RWPE2 (cell line): ENCODE measurements at regions not wholly inside any gene's neighbourhood (a gene's known extent, or its start where the extent isn't known, plus 50 kb on each side); places are given as distances from the start of the nearest gene placed in this dataset.
A peak's percentile ranks its signal among the peaks of the same experiment; 100 is the strongest.

ENCODE experiments used
- ATAC-seq: fragments of 200-7000 bp; cut with Tn5 transposase; 3 replicates; pipeline ENCODE4 v1.9.1; 2021; ENCODE audit warnings: low read depth
- DNase-seq: peaks from one replicate; pipeline ENCODE4 v3.0.0-alpha.2; 2020; ENCODE audit warnings: low spot score
- H3K27ac ChIP-seq: fragments of 450-650 bp; 2 replicates; pipeline ENCODE4 v1.5.1; 2017; ENCODE audit warnings: mild to moderate bottlenecking; ENCODE audit not compliant: poor library complexity, severe bottlenecking
- H3K27me3 ChIP-seq: fragments of 250-450 bp; sonication (Bioruptor Pico); 2 replicates; pipeline ENCODE4 v1.5.1; 2021; ENCODE audit warnings: mild to moderate bottlenecking, moderate library complexity; ENCODE audit not compliant: insufficient read depth, poor library complexity, severe bottlenecking
- H3K36me3 ChIP-seq: fragments of 250-450 bp; sonication (Bioruptor Pico); 2 replicates; pipeline ENCODE4 v1.5.1; 2020; ENCODE audit warnings: low read depth, mild to moderate bottlenecking, moderate library complexity
- H3K4me1 ChIP-seq: fragments of 250-450 bp; sonication (Bioruptor Pico); 2 replicates; pipeline ENCODE4 v1.5.1; 2021; ENCODE audit warnings: mild to moderate bottlenecking, moderate library complexity; ENCODE audit not compliant: insufficient read depth, poor library complexity, severe bottlenecking
- H3K4me3 ChIP-seq: fragments of 250-450 bp; sonication (Bioruptor Pico); 2 replicates; pipeline ENCODE4 v1.5.1; 2021; ENCODE audit warnings: mild to moderate bottlenecking, moderate library complexity; ENCODE audit not compliant: severe bottlenecking
- H3K9me3 ChIP-seq: fragments of 250-450 bp; sonication (Bioruptor Pico); 2 replicates; pipeline ENCODE4 v1.5.1; 2021; ENCODE audit warnings: mild to moderate bottlenecking, moderate library complexity; ENCODE audit not compliant: severe bottlenecking
- TF ChIP-seq, protein P1 (sequence below): fragments of 450-650 bp; IDR thresholded peaks from one replicate; pipeline ENCODE4 v1.5.1; 2017; ENCODE audit warnings: mild to moderate bottlenecking, moderate library complexity; ENCODE audit not compliant: poor library complexity, severe bottlenecking

DNA sequence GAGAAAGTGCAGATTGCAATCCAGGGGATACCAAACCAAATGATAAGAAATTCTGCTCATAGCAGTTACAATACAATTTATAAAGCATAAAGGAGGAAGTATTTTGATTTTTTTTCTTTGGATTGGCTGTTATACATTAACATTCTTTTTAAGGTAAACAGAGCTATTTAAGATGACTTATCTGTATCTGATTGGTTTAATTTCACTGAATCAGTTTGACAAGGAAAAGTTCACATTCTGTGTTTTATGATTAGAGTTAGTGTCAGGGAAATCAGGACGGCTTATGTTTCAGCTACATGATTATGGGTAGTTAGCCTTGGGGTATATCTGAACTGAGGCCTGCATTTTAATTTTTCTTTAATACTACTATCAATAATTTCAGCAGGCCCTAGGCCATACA, 360.9 kb downstream of the ARL6IP6 start:
- Histone ChIP-seq H3K4me1 (peaks cover under 1% of the 10 kb centered on the region), H3K27ac (no peak overlapping the region), H3K36me3 (no peaks in the 10 kb centered on the region), H3K9me3 (no peaks in the 10 kb centered on the region), H3K4me3 (no peak overlapping the region), H3K27me3 (no peaks in the 10 kb centered on the region)
- no peak for ATAC-seq
- TF ChIP-seq, protein P1, sequence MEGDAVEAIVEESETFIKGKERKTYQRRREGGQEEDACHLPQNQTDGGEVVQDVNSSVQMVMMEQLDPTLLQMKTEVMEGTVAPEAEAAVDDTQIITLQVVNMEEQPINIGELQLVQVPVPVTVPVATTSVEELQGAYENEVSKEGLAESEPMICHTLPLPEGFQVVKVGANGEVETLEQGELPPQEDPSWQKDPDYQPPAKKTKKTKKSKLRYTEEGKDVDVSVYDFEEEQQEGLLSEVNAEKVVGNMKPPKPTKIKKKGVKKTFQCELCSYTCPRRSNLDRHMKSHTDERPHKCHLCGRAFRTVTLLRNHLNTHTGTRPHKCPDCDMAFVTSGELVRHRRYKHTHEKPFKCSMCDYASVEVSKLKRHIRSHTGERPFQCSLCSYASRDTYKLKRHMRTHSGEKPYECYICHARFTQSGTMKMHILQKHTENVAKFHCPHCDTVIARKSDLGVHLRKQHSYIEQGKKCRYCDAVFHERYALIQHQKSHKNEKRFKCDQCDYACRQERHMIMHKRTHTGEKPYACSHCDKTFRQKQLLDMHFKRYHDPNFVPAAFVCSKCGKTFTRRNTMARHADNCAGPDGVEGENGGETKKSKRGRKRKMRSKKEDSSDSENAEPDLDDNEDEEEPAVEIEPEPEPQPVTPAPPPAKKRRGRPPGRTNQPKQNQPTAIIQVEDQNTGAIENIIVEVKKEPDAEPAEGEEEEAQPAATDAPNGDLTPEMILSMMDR: no peak
- no peak for DNase-seq

DNA sequence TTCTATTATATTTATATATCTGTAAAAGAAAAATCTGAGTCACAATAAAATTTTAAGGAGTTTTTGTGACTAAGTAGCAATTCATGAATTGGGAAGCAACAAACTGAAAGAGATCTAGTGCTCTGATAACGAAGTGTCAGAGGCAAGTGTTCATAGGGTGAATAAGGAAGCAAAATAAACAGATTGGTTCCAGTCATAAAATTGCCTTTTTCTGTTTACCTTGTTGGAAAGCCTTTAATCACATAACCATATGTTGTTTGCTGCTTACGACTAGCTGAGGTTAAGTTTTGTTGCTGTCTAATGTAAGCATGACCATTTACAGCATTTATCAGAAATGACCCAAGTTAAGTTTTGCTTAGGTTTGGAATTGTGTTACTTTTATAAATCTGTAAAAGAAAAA, 358.9 kb downstream of the ARL6IP6 start:
- TF ChIP-seq, protein P1: no peak
- Histone ChIP-seq H3K9me3 (no peaks in the 10 kb centered on the region), H3K4me3 (no peak overlapping the region), H3K27me3 (no peaks in the 10 kb centered on the region), H3K4me1 (peaks cover 7% of the 10 kb centered on the region), H3K27ac (no peak overlapping the region), H3K36me3 (no peaks in the 10 kb centered on the region)
- ATAC-seq: no peak
- DNase-seq: no peak

DNA sequence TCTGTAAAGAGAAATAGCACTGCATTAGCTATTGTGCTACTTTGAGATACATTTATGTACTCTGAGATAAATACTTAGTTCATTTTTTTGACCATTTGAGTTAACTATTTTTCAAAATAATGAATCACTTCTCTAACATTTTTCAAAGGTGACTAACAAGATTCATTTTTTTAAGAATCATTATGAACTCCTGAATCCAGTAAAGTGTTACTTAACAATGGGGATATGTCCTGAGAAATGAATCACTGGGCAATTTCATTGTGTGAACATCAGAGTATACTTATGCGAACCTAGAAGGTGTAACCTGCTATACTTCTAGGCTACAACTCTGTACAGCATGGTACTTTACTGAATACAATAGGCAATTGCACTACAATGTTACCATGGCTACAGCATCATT, 355.8 kb downstream of the ARL6IP6 start:
- Histone ChIP-seq H3K4me3 (no peak overlapping the region), H3K27me3 (no peaks in the 10 kb centered on the region), H3K4me1 (peaks cover 7% of the 10 kb centered on the region), H3K36me3 (no peaks in the 10 kb centered on the region), H3K27ac (no peak overlapping the region), H3K9me3 (no peaks in the 10 kb centered on the region)
- ATAC-seq: peak; percentile 98
- DNase-seq: no peak
- TF ChIP-seq, protein P1: no peak

DNA sequence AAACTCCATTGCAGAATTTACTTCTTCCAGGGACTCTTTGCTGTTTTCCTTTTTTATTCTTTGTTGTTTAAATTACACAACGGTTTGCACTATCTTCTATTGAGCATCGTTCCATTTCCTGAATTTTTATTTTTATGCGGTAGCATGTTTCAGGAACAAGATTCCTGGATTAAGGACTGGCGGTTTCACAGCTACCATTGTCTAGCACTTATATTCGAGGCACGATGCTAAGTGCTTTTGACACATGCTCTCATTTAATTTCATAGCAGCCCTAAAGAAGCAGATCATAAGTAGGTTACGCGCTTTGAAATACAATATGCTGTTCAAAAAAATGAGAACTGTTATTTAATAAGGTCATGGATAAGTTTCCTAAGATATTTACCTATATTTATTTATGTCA, 354.4 kb downstream of the ARL6IP6 start:
- Histone ChIP-seq H3K9me3 (no peaks in the 10 kb centered on the region), H3K4me3 (no peak overlapping the region), H3K36me3 (no peaks in the 10 kb centered on the region), H3K27ac (no peak overlapping the region), H3K27me3 (no peaks in the 10 kb centered on the region), H3K4me1 (peaks cover 7% of the 10 kb centered on the region)
- DNase-seq (no peak), ATAC-seq (no peak)
- TF ChIP-seq, protein P1: no peak

DNA sequence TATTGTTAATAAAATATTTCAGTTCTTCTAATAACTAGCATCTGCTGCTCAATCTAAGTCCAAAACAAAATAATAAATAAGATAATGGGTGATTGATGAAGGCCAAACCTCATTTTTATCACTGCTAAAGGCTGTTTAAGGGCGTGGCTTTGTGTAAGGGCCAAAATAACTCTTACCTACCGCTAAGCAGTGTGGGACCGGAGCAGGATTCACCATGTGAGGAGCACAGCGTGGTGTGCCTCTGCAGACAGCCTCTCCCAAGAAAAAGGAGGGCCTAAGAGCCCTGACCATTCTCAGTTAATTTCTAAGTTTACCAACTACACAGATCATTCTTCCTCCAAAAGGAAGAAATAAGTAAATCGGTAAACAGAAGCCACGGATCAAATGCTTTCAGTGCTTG, 353.7 kb downstream of the ARL6IP6 start:
- Histone ChIP-seq H3K4me1 (peaks cover 7% of the 10 kb centered on the region), H3K4me3 (no peak overlapping the region), H3K9me3 (no peaks in the 10 kb centered on the region), H3K36me3 (no peaks in the 10 kb centered on the region), H3K27ac (no peak overlapping the region), H3K27me3 (no peaks in the 10 kb centered on the region)
- DNase-seq (no peak), ATAC-seq (no peak)
- TF ChIP-seq, protein P1: no peak
